ENCODE measurements at regions not wholly inside any gene's neighbourhood (a gene's known extent, or its start where the extent isn't known, plus 50 kb on each side); places are given as distances from the start of the nearest gene placed in this dataset.

- TF ChIP-seq CTCF (IDR thresholded peaks at IDR 0.05; ENCODE audit: insufficient read depth, low read depth, low read length) (no peak), EZH2 (IDR thresholded peaks at IDR 0.05; ENCODE audit: insufficient read depth, low read length) (no peak)
Measured at GRCh38 chr6:141141870-141142269, 990.9 kb upstream of the GJE1 start.
